ENCODE measurements at regions not wholly inside any gene's neighbourhood (a gene's known extent, or its start where the extent isn't known, plus 50 kb on each side); places are given as distances from the start of the nearest gene placed in this dataset.

- Histone ChIP-seq H3K27me3 (ENCODE audit: control insufficient read depth in 2 of 2, insufficient read depth in 2 of 2, low read length in 2 of 2) (no peaks in the 10 kb centered on the region), H3K9ac (ENCODE audit: insufficient read depth, low read length, poor library complexity, severe bottlenecking) (no peak overlapping the region), H4K20me1 (ENCODE audit: insufficient read depth, low read length) (no peaks in the 10 kb centered on the region), H3K4me3 (replicated peaks in 1 of 3; ENCODE audit: low read depth in 2 of 3, low read length in 3 of 3) (no peak overlapping the region), H3K36me3 (replicated peaks in 1 of 2; ENCODE audit: control insufficient read depth in 1 of 2, insufficient read depth in 2 of 2, low read length in 2 of 2) (no peaks in the 10 kb centered on the region), H3K79me2 (ENCODE audit: insufficient read depth, low read length) (no peaks in the 10 kb centered on the region), H3K4me1 (ENCODE audit: control insufficient read depth in 1 of 2, insufficient read depth in 2 of 2, low read length in 2 of 2) (no peaks in the 10 kb centered on the region), H3K27ac (ENCODE audit: low read depth in 1 of 2, low read length in 2 of 2) (no peak overlapping the region), H2AFZ (ENCODE audit: insufficient read depth, low read depth, low read length, poor library complexity, severe bottlenecking) (no peak overlapping the region), H3K9me3 (replicated peaks in 1 of 2; ENCODE audit: control insufficient read depth in 1 of 2, insufficient read depth in 1 of 2, low read length in 2 of 2) (no peaks in the 10 kb centered on the region), H3K4me2 (replicated peaks; ENCODE audit: extremely low read depth, low read length, poor library complexity, severe bottlenecking) (no peak overlapping the region)
- no peak for DNase-seq
- H3K36me3 Mint-ChIP-seq = no peaks in the 10 kb centered on the region
- peaks cover 0 to 1% (median 0%) of the 10 kb centered on the region in 3 donors for H3K27me3 Mint-ChIP-seq (ENCODE audit: low read depth in 3 of 3)
- H3K4me3 Mint-ChIP-seq = no peak overlapping the region
- intact Hi-C loops (cut with micrococcal nuclease) = no loop called here
- TF ChIP-seq, protein P1, sequence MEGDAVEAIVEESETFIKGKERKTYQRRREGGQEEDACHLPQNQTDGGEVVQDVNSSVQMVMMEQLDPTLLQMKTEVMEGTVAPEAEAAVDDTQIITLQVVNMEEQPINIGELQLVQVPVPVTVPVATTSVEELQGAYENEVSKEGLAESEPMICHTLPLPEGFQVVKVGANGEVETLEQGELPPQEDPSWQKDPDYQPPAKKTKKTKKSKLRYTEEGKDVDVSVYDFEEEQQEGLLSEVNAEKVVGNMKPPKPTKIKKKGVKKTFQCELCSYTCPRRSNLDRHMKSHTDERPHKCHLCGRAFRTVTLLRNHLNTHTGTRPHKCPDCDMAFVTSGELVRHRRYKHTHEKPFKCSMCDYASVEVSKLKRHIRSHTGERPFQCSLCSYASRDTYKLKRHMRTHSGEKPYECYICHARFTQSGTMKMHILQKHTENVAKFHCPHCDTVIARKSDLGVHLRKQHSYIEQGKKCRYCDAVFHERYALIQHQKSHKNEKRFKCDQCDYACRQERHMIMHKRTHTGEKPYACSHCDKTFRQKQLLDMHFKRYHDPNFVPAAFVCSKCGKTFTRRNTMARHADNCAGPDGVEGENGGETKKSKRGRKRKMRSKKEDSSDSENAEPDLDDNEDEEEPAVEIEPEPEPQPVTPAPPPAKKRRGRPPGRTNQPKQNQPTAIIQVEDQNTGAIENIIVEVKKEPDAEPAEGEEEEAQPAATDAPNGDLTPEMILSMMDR (IDR thresholded peaks at IDR 0.05) = no peak
- no peaks in the 10 kb centered on the region for H3K4me1 Mint-ChIP-seq
- H3K9me3 Mint-ChIP-seq = peaks cover 0 to 3% (median 1%) of the 10 kb centered on the region in 7 donors
- H3K27ac Mint-ChIP-seq = no peak overlapping the region
- 71% methylated on average over 1 of the region's 5 CpGs for WGBS (ENCODE audit: insufficient coverage)
These were observed 1722.0 kb upstream of the TENM3 start for GRCh38 chr4:180521181-180521580.

DNA sequence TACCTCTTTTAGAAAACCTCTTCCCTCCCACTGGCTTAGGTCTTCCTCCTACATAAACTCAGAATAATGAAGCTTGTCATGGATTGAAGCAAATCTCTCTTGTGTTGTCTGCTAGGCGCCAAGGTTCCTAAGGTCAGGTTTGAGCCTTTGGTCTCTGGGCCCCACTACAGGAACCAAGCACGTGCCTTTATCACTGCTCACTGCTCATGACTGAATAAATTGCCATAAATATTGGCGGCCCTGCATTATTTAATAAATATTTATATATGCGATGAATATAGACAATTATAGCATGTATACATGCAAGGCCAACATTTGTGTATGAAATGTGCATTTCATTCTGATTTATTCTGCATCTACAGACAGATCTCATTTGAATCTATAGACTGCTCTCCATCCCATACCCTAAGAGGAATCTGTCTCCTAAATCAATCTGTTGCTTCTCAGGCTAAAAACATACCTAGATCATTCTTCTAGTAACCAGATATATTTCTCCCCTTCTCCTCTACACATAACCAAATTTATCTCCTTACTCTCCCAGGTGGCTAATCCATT, 1717.6 kb upstream of the TENM3 start:
- H3K27ac Mint-ChIP-seq = no peak overlapping the region
- no peak overlapping the region for H3K4me2 ChIP-seq (replicated peaks; ENCODE audit: extremely low read depth, low read length, poor library complexity, severe bottlenecking)
- H3K4me1 ChIP-seq (ENCODE audit: control insufficient read depth in 1 of 2, insufficient read depth in 2 of 2, low read length in 2 of 2) = no peaks in the 10 kb centered on the region
- no peaks in the 10 kb centered on the region for H3K36me3 ChIP-seq (replicated peaks in 1 of 2; ENCODE audit: control insufficient read depth in 1 of 2, insufficient read depth in 2 of 2, low read length in 2 of 2)
- no peak overlapping the region for H3K9ac ChIP-seq (ENCODE audit: insufficient read depth, low read length, poor library complexity, severe bottlenecking)
- H3K9me3 ChIP-seq (replicated peaks in 1 of 2; ENCODE audit: control insufficient read depth in 1 of 2, insufficient read depth in 1 of 2, low read length in 2 of 2) = peaks cover 0 to 1% of the 10 kb centered on the region in 2 donors
- no peaks in the 10 kb centered on the region for H3K27me3 Mint-ChIP-seq (ENCODE audit: low read depth in 3 of 3)
- intact Hi-C loops (cut with micrococcal nuclease) = no loop called here
- no peaks in the 10 kb centered on the region for H3K4me1 Mint-ChIP-seq
- H2AFZ ChIP-seq (ENCODE audit: insufficient read depth, low read depth, low read length, poor library complexity, severe bottlenecking) = no peak overlapping the region
- H3K9me3 Mint-ChIP-seq = peaks cover 0 to 5% (median 0%) of the 10 kb centered on the region in 7 donors
- no peak overlapping the region for H3K27ac ChIP-seq (ENCODE audit: low read depth in 1 of 2, low read length in 2 of 2)
- H3K36me3 Mint-ChIP-seq = no peaks in the 10 kb centered on the region
- no peak overlapping the region for H3K4me3 Mint-ChIP-seq
- H3K79me2 ChIP-seq (ENCODE audit: insufficient read depth, low read length) = no peaks in the 10 kb centered on the region
- no peak for DNase-seq
- WGBS (ENCODE audit: insufficient coverage) = 100% methylated on average over 1 of the region's 4 CpGs
- no peaks in the 10 kb centered on the region for H3K27me3 ChIP-seq (ENCODE audit: control insufficient read depth in 2 of 2, insufficient read depth in 2 of 2, low read length in 2 of 2)
- no peak overlapping the region for H3K4me3 ChIP-seq (replicated peaks in 1 of 3; ENCODE audit: low read depth in 2 of 3, low read length in 3 of 3)
- TF ChIP-seq, protein P1 (IDR thresholded peaks at IDR 0.05) = no peak
- no peaks in the 10 kb centered on the region for H4K20me1 ChIP-seq (ENCODE audit: insufficient read depth, low read length)

Measured in CD14-positive monocyte (primary cell).